ENCODE measurements at regions not wholly inside any gene's neighbourhood (a gene's known extent, or its start where the extent isn't known, plus 50 kb on each side); places are given as distances from the start of the nearest gene placed in this dataset.

DNA sequence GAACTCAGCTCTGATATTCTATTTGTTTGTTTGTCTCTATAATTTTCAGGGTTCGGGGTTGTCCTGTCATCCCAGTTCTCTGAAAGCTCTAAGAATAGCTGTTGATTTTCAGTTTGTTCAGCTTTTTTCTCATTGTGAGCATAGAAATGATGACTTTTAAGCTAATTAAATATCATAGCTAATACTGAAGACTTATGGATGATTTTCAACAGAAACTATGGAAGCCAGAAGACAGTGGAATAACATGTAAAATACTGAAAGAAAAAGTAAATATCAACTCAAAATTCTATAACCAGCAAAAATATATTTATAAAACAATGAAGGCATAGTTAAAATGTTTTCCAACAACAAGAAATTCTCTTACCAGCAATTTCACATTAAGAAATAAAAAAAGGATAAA, 96.4 kb upstream of the ETV1 start:
- TF ChIP-seq, protein P1, sequence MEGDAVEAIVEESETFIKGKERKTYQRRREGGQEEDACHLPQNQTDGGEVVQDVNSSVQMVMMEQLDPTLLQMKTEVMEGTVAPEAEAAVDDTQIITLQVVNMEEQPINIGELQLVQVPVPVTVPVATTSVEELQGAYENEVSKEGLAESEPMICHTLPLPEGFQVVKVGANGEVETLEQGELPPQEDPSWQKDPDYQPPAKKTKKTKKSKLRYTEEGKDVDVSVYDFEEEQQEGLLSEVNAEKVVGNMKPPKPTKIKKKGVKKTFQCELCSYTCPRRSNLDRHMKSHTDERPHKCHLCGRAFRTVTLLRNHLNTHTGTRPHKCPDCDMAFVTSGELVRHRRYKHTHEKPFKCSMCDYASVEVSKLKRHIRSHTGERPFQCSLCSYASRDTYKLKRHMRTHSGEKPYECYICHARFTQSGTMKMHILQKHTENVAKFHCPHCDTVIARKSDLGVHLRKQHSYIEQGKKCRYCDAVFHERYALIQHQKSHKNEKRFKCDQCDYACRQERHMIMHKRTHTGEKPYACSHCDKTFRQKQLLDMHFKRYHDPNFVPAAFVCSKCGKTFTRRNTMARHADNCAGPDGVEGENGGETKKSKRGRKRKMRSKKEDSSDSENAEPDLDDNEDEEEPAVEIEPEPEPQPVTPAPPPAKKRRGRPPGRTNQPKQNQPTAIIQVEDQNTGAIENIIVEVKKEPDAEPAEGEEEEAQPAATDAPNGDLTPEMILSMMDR (conservative IDR thresholded peaks at IDR 0.05; ENCODE audit: low read depth, low read length), result no peak
- TF ChIP-seq EZH2phosphoT487 (IDR thresholded peaks at IDR 0.05; ENCODE audit: borderline replicate concordance, low read length), result no peak
- no peak for TF ChIP-seq EZH2 (IDR thresholded peaks at IDR 0.05; ENCODE audit: low read length, unreplicated experiment)
